ENCODE measurements at regions not wholly inside any gene's neighbourhood (a gene's known extent, or its start where the extent isn't known, plus 50 kb on each side); places are given as distances from the start of the nearest gene placed in this dataset.

GRCh38 chr6:139551376-139551775 lies 176.9 kb upstream of the CITED2 start:
- DNase-seq = no peak

DNA sequence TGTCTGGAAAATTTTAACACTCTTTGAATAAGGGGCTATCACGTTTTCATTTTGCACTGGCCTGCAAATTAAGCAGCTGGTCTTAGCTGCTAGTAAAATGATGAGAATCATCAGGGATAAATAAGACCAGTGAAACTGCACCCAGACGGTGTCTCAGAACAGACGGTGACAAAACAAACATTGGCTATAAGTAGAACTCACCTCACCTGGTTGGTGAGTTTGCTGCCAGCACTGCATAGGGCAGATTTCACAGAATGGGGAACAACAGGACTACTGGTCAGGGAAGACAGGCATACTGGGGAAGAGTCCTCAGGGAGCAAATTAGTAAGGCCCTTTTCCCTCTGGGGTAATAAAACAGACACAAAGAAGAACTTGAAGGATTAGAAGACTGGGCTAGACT lies 175.9 kb upstream of the CITED2 start:
- no peak for DNase-seq

- no peak for DNase-seq
Observed at GRCh38 chr6:139549561-139550070, 175.2 kb upstream of the CITED2 start.

GRCh38 chr6:139547804-139548203 lies 173.4 kb upstream of the CITED2 start:
- no peak for DNase-seq

GRCh38 chr6:139547122-139547776 lies 172.8 kb upstream of the CITED2 start:
- DNase-seq = no peak

DNA sequence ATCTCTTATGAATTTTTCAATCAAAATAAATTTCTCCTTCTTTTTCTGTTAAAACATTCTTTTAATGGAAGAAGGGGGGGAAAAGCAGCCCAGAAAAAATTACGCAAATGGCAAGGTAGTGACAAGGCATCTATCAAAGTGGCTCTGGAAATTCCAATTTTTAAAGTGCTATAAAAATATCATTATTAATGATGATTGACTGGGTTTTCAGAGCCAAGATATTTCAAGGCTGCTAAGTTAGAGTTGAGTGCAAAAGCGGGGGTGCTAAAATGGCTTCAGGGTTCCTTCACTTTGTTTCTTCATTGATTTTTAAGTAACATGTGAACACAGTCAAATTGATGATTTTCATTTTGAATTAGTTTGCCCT lies 171.6 kb upstream of the CITED2 start:
- DNase-seq = no peak

DNA sequence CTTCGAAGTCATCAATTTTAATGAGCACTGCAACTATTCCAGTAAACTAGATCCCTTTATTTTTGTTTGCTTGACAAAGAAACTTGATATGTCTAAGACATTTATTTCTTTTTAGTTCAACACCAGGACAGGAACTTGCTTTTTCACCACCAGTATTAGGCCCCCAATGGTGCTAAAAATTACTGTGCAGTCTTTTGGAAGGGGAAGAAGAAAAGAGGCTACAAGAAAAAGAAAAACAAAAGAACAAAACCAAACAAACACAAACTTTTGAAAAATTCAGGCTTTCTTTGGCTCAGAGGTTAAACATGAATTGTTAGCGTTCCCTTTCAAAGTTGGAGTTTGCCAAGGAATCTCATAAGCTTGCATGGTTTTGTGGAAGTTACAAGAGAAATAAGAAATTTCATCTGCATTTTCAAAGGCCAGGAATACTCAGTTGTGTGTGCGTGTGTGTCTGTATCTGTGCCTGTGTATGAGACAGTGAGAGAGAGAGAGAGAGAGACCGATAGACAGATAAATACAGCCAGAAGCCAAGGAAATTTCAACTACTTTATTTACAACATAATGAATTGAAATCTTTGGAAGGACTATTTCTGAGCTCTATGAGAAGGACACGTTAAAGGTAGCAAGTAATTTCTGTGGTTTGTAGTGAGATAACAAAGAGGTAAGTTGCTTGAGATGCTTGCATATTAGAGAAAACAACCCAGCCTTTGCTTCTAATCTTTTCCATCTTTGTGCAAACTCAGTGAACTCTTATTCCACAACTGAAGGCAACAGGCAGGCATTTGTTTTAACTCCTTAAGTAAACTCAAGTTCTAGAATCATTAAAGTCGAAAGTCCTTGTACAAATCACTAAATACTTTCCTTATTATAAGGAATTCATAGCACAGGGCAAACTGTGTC lies 171.0 kb upstream of the CITED2 start:
- no peak for DNase-seq

DNA sequence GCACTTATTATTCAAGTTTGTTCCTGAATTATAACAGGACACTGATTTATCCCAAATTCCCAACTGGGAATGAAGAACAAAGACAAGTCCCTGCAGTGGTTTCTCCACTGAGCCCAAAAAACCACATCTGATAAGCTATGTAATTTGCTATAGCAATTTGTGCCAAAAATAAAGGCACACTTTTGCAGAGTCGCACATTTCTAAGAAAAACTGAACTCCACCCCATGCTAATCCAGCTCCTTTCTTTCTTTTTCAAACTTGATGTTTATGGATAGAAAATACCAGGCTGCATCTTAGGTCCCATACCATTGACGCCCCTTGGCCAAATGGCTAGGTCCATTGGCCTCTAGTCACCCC lies 170.2 kb upstream of the CITED2 start:
- no peak for DNase-seq

- no peak for DNase-seq
Observed at GRCh38 chr6:139542351-139542750, 167.9 kb upstream of the CITED2 start.

GRCh38 chr6:139540894-139541293 lies 166.4 kb upstream of the CITED2 start:
- no peak for DNase-seq

DNA sequence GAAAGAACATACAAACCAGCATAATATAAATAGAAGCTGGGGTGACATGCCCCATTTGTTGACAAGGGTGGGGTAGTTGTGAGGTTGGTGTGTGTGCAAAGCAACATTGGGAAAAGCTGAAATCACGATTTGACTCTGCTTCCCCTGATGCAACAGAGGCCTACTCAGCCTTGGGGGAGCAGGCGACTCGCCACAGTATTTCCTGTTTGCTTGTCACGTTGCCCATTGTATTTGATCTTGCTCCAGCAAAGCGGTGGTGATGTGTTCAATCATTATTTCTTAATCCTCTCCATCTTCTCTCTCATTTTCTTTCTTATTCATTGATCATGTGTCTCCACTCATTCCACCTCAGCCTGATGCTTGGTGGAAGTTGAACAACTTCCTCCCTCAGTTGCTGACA lies 165.8 kb upstream of the CITED2 start:
- no peak for DNase-seq

- DNase-seq = no peak
Observed at GRCh38 chr6:139539852-139540251, 165.4 kb upstream of the CITED2 start.

- no peak for DNase-seq
Observed at GRCh38 chr6:139538366-139538765, 163.9 kb upstream of the CITED2 start.

- no peak for DNase-seq
Observed at GRCh38 chr6:139536751-139537617, 162.5 kb upstream of the CITED2 start.

GRCh38 chr6:139534472-139535115 lies 160.1 kb upstream of the CITED2 start:
- DNase-seq = no peak

DNA sequence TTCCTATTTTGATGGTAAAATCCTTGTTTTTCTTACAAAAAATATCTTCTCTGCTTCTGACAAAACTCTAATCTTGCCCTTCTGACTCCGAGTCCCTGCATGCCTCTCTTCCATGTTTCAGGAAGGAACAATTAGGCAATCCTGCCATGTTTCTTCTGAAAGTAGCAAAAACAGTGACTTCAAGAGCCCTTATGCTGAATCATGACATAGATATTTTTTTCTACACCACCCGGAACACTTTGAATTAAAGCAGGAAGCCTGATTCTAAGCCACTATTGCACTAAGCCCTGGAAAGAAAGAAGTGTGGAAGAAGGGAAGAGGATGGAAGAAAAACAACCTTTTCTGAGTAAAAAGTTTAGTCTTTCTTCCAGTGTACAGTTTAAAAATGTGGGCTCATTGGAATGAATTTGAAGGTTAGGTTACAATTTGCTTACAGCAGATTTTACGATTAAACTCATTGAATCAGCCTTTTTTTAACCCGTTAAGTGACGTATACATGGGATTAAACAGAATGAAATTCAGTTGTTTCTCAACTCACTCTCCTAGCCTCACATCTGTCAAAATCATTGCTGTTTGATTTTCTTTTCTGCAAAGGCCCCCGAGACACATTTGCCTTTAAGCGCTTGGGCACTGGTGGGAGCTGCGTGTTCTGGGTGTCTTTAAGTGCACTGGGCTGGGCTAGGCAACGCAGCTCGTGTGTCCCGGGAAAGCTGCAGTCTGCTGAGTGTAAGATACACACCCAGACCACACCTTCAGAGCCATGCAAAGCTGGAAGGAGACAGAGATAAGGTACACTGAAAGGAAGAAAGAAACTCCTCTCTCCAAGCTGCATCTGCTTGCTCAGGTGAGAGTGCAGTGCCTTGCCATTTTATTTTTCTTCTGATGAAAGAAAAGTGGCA lies 159.4 kb upstream of the CITED2 start:
- DNase-seq = no peak

DNA sequence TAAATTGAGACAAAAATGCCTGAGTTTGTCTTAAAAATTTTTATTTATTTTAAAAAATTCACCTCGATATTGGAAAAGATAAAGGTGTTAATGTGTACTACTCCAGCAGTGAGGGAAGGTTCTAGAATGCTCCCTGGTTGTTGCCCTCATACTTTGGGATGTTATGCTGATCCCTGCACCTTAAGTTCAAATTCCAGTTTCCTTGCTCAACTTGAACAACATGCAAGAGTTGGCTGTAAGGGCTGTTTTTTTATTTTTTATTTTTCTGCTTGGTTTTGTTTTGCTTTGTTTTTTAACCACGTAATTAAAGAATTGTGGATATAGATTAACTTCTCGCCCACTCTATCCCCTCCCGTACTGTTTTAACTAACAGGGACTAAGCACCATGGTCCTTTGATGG lies 158.7 kb upstream of the CITED2 start:
- no peak for DNase-seq

- peak; percentile 9 for DNase-seq
Observed at GRCh38 chr6:139531148-139532115, 157.0 kb upstream of the CITED2 start.

DNA sequence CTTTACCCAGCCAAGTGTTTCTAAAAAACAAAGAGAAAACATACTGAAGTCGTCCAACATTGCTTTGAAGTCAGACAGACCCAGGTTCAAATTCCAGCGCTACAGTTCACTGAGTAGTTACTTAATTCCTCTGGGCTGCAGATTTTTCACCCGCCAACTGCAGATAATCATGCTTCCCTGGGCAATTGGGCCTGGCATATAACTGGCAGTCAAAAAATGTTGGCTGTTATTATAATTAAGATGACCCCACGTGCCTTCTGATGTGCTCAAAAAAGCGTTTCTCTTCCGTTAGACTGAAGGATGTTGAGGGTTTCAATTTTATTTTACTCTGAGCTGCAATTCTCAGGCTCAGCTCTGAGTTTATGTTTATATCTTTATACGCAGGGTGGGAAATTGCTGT lies 156.1 kb upstream of the CITED2 start:
- no peak for DNase-seq

GRCh38 chr6:139529420-139529819 lies 155.0 kb upstream of the CITED2 start:
- DNase-seq = no peak

GRCh38 chr6:139528471-139528870 lies 154.0 kb upstream of the CITED2 start:
- DNase-seq = no peak

All from activated T-cell treated with anti-CD3 and anti-CD28 coated beads for 4 hours (primary cell).